K562 (cell line): ENCODE measurements at regions not wholly inside any gene's neighbourhood (a gene's known extent, or its start where the extent isn't known, plus 50 kb on each side); places are given as distances from the start of the nearest gene placed in this dataset.

Experiments
- BHLHE40 ChIP-seq: IDR thresholded peaks from 2 replicates; pipeline ENCODE4 v1.6.1; 2011; ENCODE audit warnings: low read length, improper control_type of control experiment
- FOXM1 ChIP-seq, 2 experiments: fragments of 450-650 bp in 1 of 2; sonication (generic) in 1 of 2; formaldehyde crosslinking in 1 of 2; IDR thresholded peaks; 2 replicates each; pipeline versions ENCODE4 v1.6.1 to v1.9.0; 2017 to 2022; ENCODE audit warnings: low read depth in 2 of 2, mild to moderate bottlenecking in 2 of 2, missing genetic modification reagents in 1 of 2, moderate library complexity in 1 of 2
- LEF1 ChIP-seq: fragments of 450-650 bp; IDR thresholded peaks from 2 replicates; pipeline ENCODE4 v1.6.1; 2016; ENCODE audit warnings: mild to moderate bottlenecking
- NRF1 ChIP-seq, 2 experiments: fragments of 450-650 bp; IDR thresholded peaks in 1 of 2; conservative IDR thresholded peaks in 1 of 2; 2 replicates each; pipeline ENCODE4 v1.6.1; 2014; ENCODE audit warnings: mild to moderate bottlenecking in 2 of 2
- RBM14 ChIP-seq: fragments of 200-400 bp; formaldehyde crosslinking; IDR thresholded peaks from 2 replicates; pipeline ENCODE4 v1.6.1; 2018; ENCODE audit warnings: low read depth, mild to moderate bottlenecking, low read length, moderate library complexity, borderline replicate concordance; ENCODE audit not compliant: insufficient read depth
- SIX5 ChIP-seq, 2 experiments: IDR thresholded peaks; 2 replicates each; pipeline ENCODE4 v1.6.1; 2011; ENCODE audit warnings: low read length in 2 of 2, borderline replicate concordance in 1 of 2, low read depth in 1 of 2, mild to moderate bottlenecking in 1 of 2, moderate library complexity in 1 of 2; ENCODE audit not compliant: insufficient read depth in 1 of 2
- TCF7 ChIP-seq: sonication (generic); IDR thresholded peaks from 2 replicates; pipeline ENCODE4 v1.6.1; 2016; ENCODE audit warnings: antibody characterized with exemption, borderline replicate concordance
- TF ChIP-seq, protein P1 (sequence below), 3 experiments: IDR thresholded peaks in 2 of 3; conservative IDR thresholded peaks in 1 of 3; 2 replicates each; pipeline ENCODE4 v1.5.1; 2011 to 2012; ENCODE audit warnings: low read length in 3 of 3, mild to moderate bottlenecking in 3 of 3, control low read depth in 2 of 3, improper control_type of control experiment in 1 of 3, inconsistent platforms in 1 of 3, low read depth in 1 of 3, mixed read lengths in 1 of 3, moderate library complexity in 1 of 3; ENCODE audit not compliant: insufficient read depth in 2 of 3
- TF ChIP-seq, protein P2 (sequence below): fragments of 250-450 bp; sonication (Bioruptor Pico); IDR thresholded peaks from 2 replicates; pipeline ENCODE4 v1.4.0; 2020; ENCODE audit warnings: mild to moderate bottlenecking
- TF ChIP-seq, protein P3 (sequence below), 2 experiments: fragments of 450-650 bp; formaldehyde crosslinking in 1 of 2; IDR thresholded peaks; 2 replicates each; pipeline versions ENCODE4 v1.4.0 to v1.6.1; 2014 to 2020; ENCODE audit warnings: mild to moderate bottlenecking in 2 of 2, borderline replicate concordance in 1 of 2, low read depth in 1 of 2
- TF ChIP-seq, protein P4 (sequence below), 2 experiments: fragments of 450-650 bp; IDR thresholded peaks; 2 replicates each; pipeline ENCODE4 v1.6.1; 2016; ENCODE audit warnings: mild to moderate bottlenecking in 2 of 2, borderline replicate concordance in 1 of 2, low read depth in 1 of 2, moderate library complexity in 1 of 2

DNA sequence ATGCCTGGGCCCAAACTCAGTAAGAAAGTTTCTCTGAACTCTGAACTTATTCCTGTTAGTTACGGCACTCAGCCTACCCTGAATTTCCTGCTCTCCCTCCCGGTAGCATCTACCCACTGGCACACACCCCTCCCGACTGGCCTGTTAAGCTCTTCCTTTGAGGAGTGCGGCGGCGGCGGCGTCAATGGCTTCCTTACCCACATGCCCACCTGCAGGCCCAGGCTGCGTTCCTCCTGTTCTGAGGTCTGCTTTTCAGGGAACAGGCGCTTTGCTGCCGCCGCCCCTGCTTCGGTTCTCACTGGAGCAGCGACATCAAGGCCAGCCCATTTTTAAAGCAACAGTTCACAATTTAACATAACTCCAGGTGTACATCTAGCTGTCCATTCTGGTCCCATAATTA, 432.4 kb downstream of the DCDC2C start:
- TF ChIP-seq, protein P1, sequence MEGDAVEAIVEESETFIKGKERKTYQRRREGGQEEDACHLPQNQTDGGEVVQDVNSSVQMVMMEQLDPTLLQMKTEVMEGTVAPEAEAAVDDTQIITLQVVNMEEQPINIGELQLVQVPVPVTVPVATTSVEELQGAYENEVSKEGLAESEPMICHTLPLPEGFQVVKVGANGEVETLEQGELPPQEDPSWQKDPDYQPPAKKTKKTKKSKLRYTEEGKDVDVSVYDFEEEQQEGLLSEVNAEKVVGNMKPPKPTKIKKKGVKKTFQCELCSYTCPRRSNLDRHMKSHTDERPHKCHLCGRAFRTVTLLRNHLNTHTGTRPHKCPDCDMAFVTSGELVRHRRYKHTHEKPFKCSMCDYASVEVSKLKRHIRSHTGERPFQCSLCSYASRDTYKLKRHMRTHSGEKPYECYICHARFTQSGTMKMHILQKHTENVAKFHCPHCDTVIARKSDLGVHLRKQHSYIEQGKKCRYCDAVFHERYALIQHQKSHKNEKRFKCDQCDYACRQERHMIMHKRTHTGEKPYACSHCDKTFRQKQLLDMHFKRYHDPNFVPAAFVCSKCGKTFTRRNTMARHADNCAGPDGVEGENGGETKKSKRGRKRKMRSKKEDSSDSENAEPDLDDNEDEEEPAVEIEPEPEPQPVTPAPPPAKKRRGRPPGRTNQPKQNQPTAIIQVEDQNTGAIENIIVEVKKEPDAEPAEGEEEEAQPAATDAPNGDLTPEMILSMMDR (IDR thresholded peaks at IDR 0.05 in 2 of 3, conservative IDR thresholded peaks at IDR 0.05 in 1 of 3; ENCODE audit: insufficient read depth in 2 of 3, low read depth in 1 of 3, low read length in 3 of 3), result no peak
- TF ChIP-seq RBM14, result no peak
- TF ChIP-seq, protein P2, sequence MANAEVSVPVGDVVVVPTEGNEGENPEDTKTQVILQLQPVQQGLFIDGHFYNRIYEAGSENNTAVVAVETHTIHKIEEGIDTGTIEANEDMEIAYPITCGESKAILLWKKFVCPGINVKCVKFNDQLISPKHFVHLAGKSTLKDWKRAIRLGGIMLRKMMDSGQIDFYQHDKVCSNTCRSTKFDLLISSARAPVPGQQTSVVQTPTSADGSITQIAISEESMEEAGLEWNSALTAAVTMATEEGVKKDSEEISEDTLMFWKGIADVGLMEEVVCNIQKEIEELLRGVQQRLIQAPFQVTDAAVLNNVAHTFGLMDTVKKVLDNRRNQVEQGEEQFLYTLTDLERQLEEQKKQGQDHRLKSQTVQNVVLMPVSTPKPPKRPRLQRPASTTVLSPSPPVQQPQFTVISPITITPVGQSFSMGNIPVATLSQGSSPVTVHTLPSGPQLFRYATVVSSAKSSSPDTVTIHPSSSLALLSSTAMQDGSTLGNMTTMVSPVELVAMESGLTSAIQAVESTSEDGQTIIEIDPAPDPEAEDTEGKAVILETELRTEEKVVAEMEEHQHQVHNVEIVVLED (CRISPR knock-in tag), result no peak
- TF ChIP-seq NRF1 (conservative IDR thresholded peaks at IDR 0.05 in 1 of 2, IDR thresholded peaks at IDR 0.05 in 1 of 2), result no peak
- no peak for TF ChIP-seq FOXM1 (IDR thresholded peaks at IDR 0.05; ENCODE audit: low read depth)
- TF ChIP-seq FOXM1 (CRISPR knock-in tag; IDR thresholded peaks at IDR 0.05; ENCODE audit: low read depth), result no peak
- no peak for TF ChIP-seq SIX5 (IDR thresholded peaks at IDR 0.05; ENCODE audit: borderline replicate concordance in 1 of 2, insufficient read depth in 1 of 2, low read depth in 1 of 2, low read length in 2 of 2)
- TF ChIP-seq, protein P3, sequence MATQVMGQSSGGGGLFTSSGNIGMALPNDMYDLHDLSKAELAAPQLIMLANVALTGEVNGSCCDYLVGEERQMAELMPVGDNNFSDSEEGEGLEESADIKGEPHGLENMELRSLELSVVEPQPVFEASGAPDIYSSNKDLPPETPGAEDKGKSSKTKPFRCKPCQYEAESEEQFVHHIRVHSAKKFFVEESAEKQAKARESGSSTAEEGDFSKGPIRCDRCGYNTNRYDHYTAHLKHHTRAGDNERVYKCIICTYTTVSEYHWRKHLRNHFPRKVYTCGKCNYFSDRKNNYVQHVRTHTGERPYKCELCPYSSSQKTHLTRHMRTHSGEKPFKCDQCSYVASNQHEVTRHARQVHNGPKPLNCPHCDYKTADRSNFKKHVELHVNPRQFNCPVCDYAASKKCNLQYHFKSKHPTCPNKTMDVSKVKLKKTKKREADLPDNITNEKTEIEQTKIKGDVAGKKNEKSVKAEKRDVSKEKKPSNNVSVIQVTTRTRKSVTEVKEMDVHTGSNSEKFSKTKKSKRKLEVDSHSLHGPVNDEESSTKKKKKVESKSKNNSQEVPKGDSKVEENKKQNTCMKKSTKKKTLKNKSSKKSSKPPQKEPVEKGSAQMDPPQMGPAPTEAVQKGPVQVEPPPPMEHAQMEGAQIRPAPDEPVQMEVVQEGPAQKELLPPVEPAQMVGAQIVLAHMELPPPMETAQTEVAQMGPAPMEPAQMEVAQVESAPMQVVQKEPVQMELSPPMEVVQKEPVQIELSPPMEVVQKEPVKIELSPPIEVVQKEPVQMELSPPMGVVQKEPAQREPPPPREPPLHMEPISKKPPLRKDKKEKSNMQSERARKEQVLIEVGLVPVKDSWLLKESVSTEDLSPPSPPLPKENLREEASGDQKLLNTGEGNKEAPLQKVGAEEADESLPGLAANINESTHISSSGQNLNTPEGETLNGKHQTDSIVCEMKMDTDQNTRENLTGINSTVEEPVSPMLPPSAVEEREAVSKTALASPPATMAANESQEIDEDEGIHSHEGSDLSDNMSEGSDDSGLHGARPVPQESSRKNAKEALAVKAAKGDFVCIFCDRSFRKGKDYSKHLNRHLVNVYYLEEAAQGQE (IDR thresholded peaks at IDR 0.05; ENCODE audit: borderline replicate concordance), result no peak
- TF ChIP-seq, protein P3 (CRISPR knock-in tag; IDR thresholded peaks at IDR 0.05; ENCODE audit: low read depth), result no peak
- TF ChIP-seq, protein P4, sequence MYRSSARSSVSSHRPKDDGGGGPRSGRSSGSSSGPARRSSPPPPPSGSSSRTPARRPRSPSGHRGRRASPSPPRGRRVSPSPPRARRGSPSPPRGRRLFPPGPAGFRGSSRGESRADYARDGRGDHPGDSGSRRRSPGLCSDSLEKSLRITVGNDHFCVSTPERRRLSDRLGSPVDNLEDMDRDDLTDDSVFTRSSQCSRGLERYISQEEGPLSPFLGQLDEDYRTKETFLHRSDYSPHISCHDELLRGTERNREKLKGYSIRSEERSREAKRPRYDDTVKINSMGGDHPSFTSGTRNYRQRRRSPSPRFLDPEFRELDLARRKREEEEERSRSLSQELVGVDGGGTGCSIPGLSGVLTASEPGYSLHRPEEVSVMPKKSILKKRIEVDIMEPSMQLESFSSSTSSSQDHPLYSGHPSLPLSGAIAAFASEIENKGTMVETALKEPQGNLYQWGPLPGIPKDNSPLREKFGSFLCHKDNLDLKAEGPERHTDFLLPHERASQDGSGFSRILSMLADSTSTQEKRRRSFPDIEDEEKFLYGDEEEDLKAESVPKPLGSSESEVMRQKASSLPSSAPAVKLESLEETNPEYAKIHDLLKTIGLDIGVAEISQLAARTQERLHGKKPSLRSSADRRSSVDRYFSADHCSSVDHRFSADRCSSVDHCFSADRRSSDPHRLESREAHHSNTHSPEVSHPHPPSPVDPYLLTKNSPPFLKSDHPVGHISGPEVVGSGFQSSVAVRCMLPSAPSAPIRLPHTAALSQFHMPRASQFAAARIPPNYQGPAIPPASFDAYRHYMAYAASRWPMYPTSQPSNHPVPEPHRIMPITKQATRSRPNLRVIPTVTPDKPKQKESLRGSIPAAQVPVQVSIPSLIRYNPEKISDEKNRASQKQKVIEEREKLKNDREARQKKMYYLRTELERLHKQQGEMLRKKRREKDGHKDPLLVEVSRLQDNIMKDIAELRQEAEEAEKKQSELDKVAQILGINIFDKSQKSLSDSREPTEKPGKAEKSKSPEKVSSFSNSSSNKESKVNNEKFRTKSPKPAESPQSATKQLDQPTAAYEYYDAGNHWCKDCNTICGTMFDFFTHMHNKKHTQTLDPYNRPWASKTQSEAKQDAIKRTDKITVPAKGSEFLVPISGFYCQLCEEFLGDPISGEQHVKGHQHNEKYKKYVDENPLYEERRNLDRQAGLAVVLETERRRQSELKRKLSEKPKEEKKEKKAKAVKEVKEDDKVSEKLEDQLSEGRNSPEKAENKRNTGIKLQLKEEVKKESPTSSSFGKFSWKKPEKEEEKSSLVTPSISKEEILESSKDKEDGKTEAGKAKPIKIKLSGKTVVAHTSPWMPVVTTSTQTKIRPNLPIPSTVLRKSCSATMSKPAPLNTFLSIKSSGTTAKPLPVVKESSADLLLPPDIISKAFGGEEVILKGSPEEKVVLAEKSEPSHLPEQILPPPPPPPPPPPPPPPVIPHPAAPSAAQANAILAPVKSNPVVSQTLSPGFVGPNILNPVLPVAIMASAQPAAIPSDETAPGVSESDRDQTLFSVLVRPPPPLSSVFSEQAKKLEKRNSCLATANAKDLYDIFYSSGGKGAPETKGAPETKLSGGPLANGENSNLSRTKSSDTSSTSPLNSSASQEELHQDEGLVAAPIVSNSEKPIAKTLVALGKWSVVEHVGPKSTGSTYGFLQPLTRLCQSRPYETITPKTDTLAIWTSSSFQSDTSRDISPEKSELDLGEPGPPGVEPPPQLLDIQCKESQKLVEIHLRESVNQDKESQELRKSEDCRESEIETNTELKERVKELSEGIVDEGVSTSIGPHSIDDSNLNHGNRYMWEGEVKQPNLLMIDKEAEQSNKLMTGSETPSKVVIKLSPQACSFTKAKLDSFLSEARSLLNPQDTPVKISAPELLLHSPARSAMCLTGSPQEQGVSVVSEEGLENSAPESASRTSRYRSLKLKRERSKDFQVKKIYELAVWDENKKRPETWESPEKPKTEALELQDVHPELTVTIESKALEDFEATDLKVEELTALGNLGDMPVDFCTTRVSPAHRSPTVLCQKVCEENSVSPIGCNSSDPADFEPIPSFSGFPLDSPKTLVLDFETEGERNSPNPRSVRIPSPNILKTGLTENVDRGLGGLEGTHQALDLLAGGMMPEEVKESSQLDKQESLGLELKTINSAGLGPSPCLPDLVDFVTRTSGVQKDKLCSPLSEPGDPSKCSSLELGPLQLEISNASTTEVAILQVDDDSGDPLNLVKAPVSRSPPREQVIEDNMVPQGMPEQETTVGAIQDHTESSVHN (IDR thresholded peaks at IDR 0.05; ENCODE audit: borderline replicate concordance in 1 of 2, low read depth in 1 of 2), result no peak
- no peak for TF ChIP-seq TCF7
- TF ChIP-seq BHLHE40, result no peak
- no peak for TF ChIP-seq LEF1
